Omental fat pad (tissue), 3 donors: ENCODE measurements at regions not wholly inside any gene's neighbourhood (a gene's known extent, or its start where the extent isn't known, plus 50 kb on each side); places are given as distances from the start of the nearest gene placed in this dataset.

ENCODE experiments used
- ATAC-seq: fragments of 150-250 bp; one replicate; pipeline ENCODE4 v1.9.1; 2016; ENCODE audit warnings: mild to moderate bottlenecking, moderate library complexity; ENCODE audit not compliant: low FRiP score
- DNase-seq: peaks from one replicate; pipeline ENCODE4 v3.0.0-alpha.2; 2019; ENCODE audit warnings: low spot score
- CTCF ChIP-seq, 3 donors: fragments of 450-650 bp; IDR thresholded peaks; one replicate each; pipeline ENCODE4 v1.5.1; 2016 to 2017; ENCODE audit warnings: antibody characterized with exemption in 3 of 3, mild to moderate bottlenecking in 3 of 3, moderate library complexity in 2 of 3

- no peak for TF ChIP-seq CTCF (IDR thresholded peaks at IDR 0.05)
- DNase-seq, result no peak
- ATAC-seq, result no peak
Observed at GRCh38 chr11:115700496-115700895, 196.3 kb upstream of the CADM1 start.

- ATAC-seq, result no peak
- no peak for TF ChIP-seq CTCF (IDR thresholded peaks at IDR 0.05)
- no peak for DNase-seq
Observed at GRCh38 chr11:115699733-115700132, 195.5 kb upstream of the CADM1 start.

- ATAC-seq (no peak), DNase-seq (no peak)
- TF ChIP-seq CTCF (IDR thresholded peaks at IDR 0.05), result no peak
Observed at GRCh38 chr11:115699326-115699725, 195.1 kb upstream of the CADM1 start.

- ATAC-seq (no peak), DNase-seq (no peak)
- TF ChIP-seq CTCF (IDR thresholded peaks at IDR 0.05), result no peak
Observed at GRCh38 chr11:115698243-115698642, 194.0 kb upstream of the CADM1 start.

- no peak for TF ChIP-seq CTCF (IDR thresholded peaks at IDR 0.05)
- no peak for ATAC-seq
- no peak for DNase-seq
Observed at GRCh38 chr11:115696563-115696962, 192.3 kb upstream of the CADM1 start.

- ATAC-seq, result no peak
- no peak for TF ChIP-seq CTCF (IDR thresholded peaks at IDR 0.05)
- no peak for DNase-seq
Observed at GRCh38 chr11:115695677-115696364, 191.6 kb upstream of the CADM1 start.

GRCh38 chr11:115693002-115693401 lies 188.8 kb upstream of the CADM1 start:
- ATAC-seq, result no peak
- TF ChIP-seq CTCF (IDR thresholded peaks at IDR 0.05), result no peak
- DNase-seq, result no peak
